Keratinocyte (primary cell): ENCODE measurements at regions not wholly inside any gene's neighbourhood (a gene's known extent, or its start where the extent isn't known, plus 50 kb on each side); places are given as distances from the start of the nearest gene placed in this dataset.

ENCODE experiments used
- CTCF ChIP-seq, 3 experiments: IDR thresholded peaks in 1 of 3; conservative IDR thresholded peaks in 1 of 3; optimal IDR thresholded peaks in 1 of 3; 2 replicates in 2 of 3; 3 replicates in 1 of 3; pipeline versions ENCODE3 to v1.5.1; 2011; ENCODE audit warnings: low read length in 3 of 3, mild to moderate bottlenecking in 3 of 3, moderate library complexity in 2 of 3, control low read depth in 1 of 3, inconsistent platforms in 1 of 3; ENCODE audit not compliant: insufficient read depth in 2 of 3; ENCODE audit errors: extremely low read depth in 1 of 3
- EZH2 ChIP-seq: IDR thresholded peaks from one replicate; pipeline ENCODE4 v1.6.1; 2012; ENCODE audit warnings: inconsistent platforms, mild to moderate bottlenecking, low read length, moderate library complexity

DNA sequence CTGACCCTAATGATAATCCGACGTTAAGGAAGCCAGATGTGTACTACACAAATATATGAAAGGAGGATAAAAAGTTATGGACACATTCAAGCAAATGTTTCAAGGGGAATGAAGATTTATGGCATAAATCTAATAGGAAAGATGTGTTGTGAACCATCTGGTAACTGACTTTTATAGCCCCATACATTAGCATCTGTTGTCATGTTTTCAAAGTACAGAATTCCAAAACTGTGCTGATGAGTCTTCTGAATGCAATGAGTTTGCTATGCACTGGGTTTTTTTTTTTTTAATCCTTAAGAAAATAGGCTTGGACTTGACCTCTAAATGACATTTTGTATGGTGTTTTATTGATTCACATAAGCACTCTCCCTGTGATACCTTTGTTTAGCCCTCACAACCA is 158.5 kb upstream of the ESRRG start:
- TF ChIP-seq CTCF (optimal IDR thresholded peaks at IDR 0.05 in 1 of 3, IDR thresholded peaks at IDR 0.05 in 1 of 3, conservative IDR thresholded peaks at IDR 0.05 in 1 of 3; ENCODE audit: extremely low read depth in 1 of 3, insufficient read depth in 2 of 3, low read length in 3 of 3) (no peak), EZH2 (no peak)
